Fibroblast of mammary gland (primary cell): ENCODE measurements at regions not wholly inside any gene's neighbourhood (a gene's known extent, or its start where the extent isn't known, plus 50 kb on each side); places are given as distances from the start of the nearest gene placed in this dataset.
A peak's percentile ranks its signal among the peaks of the same experiment; 100 is the strongest.

Source experiments
- DNase-seq: peaks from one replicate; pipeline ENCODE4 v3.0.0-alpha.2; 2010; ENCODE audit warnings: low read depth
- H3K4me3 ChIP-seq: 2 replicates; pipeline ENCODE4 v1.5.1; 2011; ENCODE audit warnings: low read depth, mild to moderate bottlenecking, low read length, moderate library complexity; ENCODE audit not compliant: control insufficient read depth
- TF ChIP-seq, protein P1 (sequence below): conservative IDR thresholded peaks from 2 replicates; pipeline ENCODE4 v1.5.1; 2011; ENCODE audit warnings: low read depth, low read length, inconsistent platforms; ENCODE audit not compliant: control insufficient read depth, insufficient read depth

DNA sequence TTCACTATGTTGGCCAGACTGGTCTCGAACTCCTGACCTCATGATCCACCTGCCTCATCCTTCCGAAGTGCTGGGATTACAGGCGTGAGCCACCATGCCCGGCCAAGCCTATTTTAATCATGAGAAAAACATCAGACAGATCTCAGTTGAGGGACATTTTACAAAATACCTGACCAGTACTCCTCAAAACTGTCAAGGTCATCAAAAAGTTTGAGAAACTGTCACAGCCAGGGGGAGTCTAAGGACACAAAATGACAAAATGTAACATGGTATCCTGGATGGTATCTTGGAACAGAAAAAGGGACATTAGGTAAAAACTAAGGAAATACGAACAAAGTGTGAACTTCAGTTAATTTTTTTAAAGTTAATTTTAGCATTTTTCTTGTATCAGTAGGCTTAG lies 219.8 kb upstream of the PPP1R3A start:
- no peak for DNase-seq
- TF ChIP-seq, protein P1, sequence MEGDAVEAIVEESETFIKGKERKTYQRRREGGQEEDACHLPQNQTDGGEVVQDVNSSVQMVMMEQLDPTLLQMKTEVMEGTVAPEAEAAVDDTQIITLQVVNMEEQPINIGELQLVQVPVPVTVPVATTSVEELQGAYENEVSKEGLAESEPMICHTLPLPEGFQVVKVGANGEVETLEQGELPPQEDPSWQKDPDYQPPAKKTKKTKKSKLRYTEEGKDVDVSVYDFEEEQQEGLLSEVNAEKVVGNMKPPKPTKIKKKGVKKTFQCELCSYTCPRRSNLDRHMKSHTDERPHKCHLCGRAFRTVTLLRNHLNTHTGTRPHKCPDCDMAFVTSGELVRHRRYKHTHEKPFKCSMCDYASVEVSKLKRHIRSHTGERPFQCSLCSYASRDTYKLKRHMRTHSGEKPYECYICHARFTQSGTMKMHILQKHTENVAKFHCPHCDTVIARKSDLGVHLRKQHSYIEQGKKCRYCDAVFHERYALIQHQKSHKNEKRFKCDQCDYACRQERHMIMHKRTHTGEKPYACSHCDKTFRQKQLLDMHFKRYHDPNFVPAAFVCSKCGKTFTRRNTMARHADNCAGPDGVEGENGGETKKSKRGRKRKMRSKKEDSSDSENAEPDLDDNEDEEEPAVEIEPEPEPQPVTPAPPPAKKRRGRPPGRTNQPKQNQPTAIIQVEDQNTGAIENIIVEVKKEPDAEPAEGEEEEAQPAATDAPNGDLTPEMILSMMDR: no peak
- no peak overlapping the region for H3K4me3 ChIP-seq

DNA sequence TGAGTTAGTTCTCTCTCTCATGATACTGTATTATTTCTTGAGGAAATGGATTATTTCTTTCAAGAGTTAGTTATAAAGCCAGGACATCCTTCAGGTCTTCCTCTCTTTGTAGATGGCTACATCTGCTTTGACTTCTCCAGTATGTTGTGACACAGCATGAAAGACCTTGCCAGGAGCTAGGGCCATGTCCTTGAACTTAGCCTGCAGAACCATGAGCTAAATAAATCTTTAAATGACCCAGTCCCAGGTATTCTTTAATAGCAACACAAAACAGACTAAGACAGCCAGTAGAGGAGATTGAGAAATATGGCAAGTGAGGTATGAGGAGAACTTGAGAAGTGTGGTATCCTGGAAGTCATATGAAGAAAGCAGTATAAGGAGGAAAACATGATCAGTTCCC lies 214.9 kb upstream of the PPP1R3A start:
- H3K4me3 ChIP-seq: no peak overlapping the region
- TF ChIP-seq, protein P1: no peak
- no peak for DNase-seq

DNA sequence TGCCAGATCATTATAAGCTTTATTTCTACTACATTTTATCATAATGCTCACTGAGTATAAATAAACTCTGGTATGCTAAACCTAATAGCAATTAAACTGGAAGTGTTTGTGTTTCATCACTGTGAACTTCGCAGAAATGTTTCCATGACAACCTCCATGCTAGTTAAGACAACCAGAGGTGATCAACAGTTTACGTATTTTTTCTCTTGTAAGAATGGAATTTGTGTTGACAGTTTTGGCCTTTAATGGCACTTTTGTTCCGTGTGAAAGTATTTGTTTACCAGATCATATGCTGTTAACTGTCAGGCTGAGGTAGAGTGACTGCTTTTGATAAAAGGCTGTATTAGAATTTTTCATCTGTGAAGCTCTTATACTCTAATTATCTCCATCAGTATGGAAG lies 212.1 kb upstream of the PPP1R3A start:
- DNase-seq: no peak
- TF ChIP-seq, protein P1: no peak
- no peak overlapping the region for H3K4me3 ChIP-seq

DNA sequence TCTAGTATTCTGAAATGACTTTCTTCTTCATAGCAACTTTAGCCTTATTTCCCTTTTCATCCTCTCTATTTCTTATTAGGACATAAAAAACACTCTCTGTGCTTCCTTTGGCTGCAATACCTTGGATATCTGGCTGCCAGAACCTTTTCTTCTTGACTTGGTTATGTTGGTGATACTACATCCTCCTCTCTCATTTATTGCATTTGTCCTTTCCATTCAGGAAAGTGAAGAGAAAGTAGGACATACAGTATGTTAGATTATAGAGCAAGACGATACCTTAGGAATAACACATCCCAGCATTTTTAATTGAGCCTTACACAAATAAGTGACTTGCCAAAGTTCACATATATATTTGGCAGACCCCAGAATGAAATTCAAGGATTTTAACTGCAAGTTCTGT lies 210.1 kb upstream of the PPP1R3A start:
- H3K4me3 ChIP-seq: no peak overlapping the region
- TF ChIP-seq, protein P1: no peak
- no peak for DNase-seq

DNA sequence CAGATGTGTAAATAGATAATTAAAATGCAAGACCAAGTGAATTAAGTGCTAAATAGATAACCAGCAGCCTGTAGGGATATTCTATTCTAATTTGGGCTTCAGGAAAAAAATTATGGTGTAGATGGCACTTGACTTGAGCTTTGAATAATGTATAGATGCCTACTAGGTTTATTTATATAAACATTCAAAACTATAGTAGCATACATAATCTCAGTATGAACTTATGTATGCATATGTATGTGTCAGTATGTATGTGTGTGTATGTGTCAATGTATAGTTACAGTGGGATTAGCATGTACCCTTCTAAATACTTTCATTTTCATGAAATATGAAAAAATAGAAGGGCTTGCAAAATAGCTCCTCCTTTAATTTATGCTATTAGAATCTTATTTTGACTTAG lies 207.3 kb upstream of the PPP1R3A start:
- TF ChIP-seq, protein P1: no peak
- DNase-seq: no peak
- H3K4me3 ChIP-seq: no peak overlapping the region

DNA sequence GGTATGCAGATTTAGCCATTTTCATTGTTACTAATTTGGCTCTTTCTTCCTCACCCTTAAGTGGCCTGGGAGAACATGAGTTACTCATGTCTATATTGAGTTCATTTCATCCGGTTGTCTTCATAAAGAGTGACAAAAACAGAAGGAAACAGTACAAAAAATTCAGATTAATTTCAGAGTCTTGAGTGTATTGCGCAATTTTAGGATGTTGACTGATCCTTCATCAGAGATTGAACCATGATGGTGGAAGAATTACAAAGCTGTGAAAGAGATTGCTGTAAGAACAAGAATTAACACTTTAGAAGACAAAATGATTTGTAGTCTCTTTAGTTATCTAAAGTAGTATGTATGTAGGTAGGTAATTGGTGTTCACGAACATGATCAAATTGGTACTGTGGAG lies 194.0 kb upstream of the PPP1R3A start:
- H3K4me3 ChIP-seq: no peak overlapping the region
- TF ChIP-seq, protein P1: no peak
- peak; percentile 12 for DNase-seq

DNA sequence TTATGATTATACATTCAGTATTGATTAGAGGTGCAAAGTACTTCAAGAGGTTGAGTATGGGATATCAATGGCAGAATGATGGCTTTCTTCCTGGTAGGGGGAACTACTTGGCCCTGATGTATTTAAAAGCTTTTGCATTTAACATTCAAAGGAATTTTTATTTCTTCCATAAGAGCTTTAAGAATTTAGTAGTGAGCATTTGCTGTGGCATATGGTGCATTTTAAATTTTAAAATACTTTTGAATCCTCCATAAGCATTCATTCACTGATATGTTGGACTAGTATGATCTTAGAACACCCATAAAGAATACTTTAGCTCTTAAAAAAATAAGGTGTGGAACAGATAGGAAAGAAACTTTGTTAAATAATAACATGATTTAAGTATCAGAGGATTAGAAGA lies 191.9 kb upstream of the PPP1R3A start:
- TF ChIP-seq, protein P1: no peak
- H3K4me3 ChIP-seq: no peak overlapping the region
- no peak for DNase-seq
